DND-41 (cell line): ENCODE measurements at regions not wholly inside any gene's neighbourhood (a gene's known extent, or its start where the extent isn't known, plus 50 kb on each side); places are given as distances from the start of the nearest gene placed in this dataset.

ENCODE experiments used
- CTCF ChIP-seq: IDR thresholded peaks from 2 replicates; pipeline ENCODE4 v1.5.1; 2012; ENCODE audit warnings: borderline replicate concordance, low read length, moderate library complexity, mild to moderate bottlenecking; ENCODE audit not compliant: poor library complexity, severe bottlenecking; ENCODE audit errors: extremely low read depth
- EZH2 ChIP-seq: IDR thresholded peaks from 3 replicates; pipeline ENCODE4 v1.6.1; 2012; ENCODE audit warnings: borderline replicate concordance, low read depth, mild to moderate bottlenecking, moderate library complexity, low read length, inconsistent platforms; ENCODE audit not compliant: severe bottlenecking

DNA sequence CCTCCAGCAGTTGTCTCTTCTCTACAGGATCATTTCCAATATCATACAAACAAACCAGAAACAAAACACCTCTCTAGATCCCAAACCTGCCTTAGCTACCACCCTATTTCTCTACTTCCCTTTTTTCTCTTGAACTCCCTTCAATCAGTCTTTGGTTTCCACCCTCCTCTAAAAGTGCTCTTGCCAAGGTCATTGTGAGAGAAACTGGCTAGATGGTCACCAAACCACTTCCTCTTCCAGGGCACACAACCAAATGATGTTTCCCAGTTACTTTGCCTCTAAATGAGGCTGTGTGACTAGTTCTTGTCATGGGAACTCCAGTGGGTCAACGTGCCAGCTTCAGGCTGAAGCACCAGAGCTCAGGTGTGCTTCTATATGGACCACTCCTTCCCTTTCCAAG, 85.8 kb upstream of the ARMC2 start:
- TF ChIP-seq CTCF (no peak), EZH2 (no peak)
